Liver (tissue), 8 donors: ENCODE measurements at regions not wholly inside any gene's neighbourhood (a gene's known extent, or its start where the extent isn't known, plus 50 kb on each side); places are given as distances from the start of the nearest gene placed in this dataset.

Experiments
- DNase-seq: peaks from one replicate; pipeline ENCODE4 v3.0.0-alpha.2; 2017; ENCODE audit warnings: low spot score
- H3K27ac ChIP-seq, 2 donors: one replicate each; pipeline ENCODE4 v1.7.0; 2013; ENCODE audit warnings: inconsistent platforms in 2 of 2, low read length in 2 of 2, control low read depth in 1 of 2, low read depth in 1 of 2, mild to moderate bottlenecking in 1 of 2
- H3K27me3 ChIP-seq, 4 donors: one replicate each; pipeline versions ENCODE4 v1.6.1 to v1.7.0; 2013; ENCODE audit warnings: low read length in 3 of 4, inconsistent platforms in 1 of 4, mild to moderate bottlenecking in 1 of 4, moderate library complexity in 1 of 4; ENCODE audit not compliant: control insufficient read depth in 4 of 4, insufficient read depth in 4 of 4
- H3K36me3 ChIP-seq, 4 donors: one replicate each; pipeline versions ENCODE4 v1.6.1 to v1.7.0; 2013; ENCODE audit warnings: low read length in 3 of 4, mild to moderate bottlenecking in 3 of 4, low read depth in 1 of 4, moderate library complexity in 1 of 4; ENCODE audit not compliant: control insufficient read depth in 4 of 4, insufficient read depth in 3 of 4
- H3K4me1 ChIP-seq, 4 donors: one replicate each; pipeline versions ENCODE4 v1.6.1 to v1.7.0; 2013; ENCODE audit warnings: low read length in 3 of 4, mild to moderate bottlenecking in 3 of 4, moderate library complexity in 1 of 4; ENCODE audit not compliant: control insufficient read depth in 4 of 4, insufficient read depth in 4 of 4
- H3K4me3 ChIP-seq, 3 donors: one replicate each; pipeline versions ENCODE4 v1.6.1 to v1.7.0; 2013; ENCODE audit warnings: low read length in 3 of 3, control low read depth in 1 of 3, low read depth in 1 of 3, mild to moderate bottlenecking in 1 of 3
- H3K9ac ChIP-seq, 2 donors: one replicate each; pipeline ENCODE4 v1.7.0; 2013; ENCODE audit warnings: low read length in 2 of 2, mild to moderate bottlenecking in 2 of 2, moderate library complexity in 2 of 2, control low read depth in 1 of 2, low read depth in 1 of 2
- H3K9me3 ChIP-seq, 4 donors: one replicate each; pipeline versions ENCODE4 v1.6.1 to v1.7.0; 2013; ENCODE audit warnings: low read length in 3 of 4; ENCODE audit not compliant: control insufficient read depth in 4 of 4
- EGR1 ChIP-seq, 2 donors: IDR thresholded peaks; 2 replicates each; pipeline ENCODE4 v1.6.1; 2016 to 2018; ENCODE audit warnings: antibody characterized with exemption in 2 of 2, low read depth in 2 of 2
- FOXA1 ChIP-seq: IDR thresholded peaks from 2 replicates; pipeline ENCODE4 v1.6.1; 2016; ENCODE audit warnings: antibody characterized with exemption
- FOXA2 ChIP-seq: IDR thresholded peaks from 2 replicates; pipeline ENCODE4 v1.6.1; 2016; ENCODE audit warnings: antibody characterized with exemption
- GABPA ChIP-seq, 2 donors: IDR thresholded peaks in 1 of 2; conservative IDR thresholded peaks in 1 of 2; 2 replicates each; pipeline ENCODE4 v1.6.1; 2016; ENCODE audit warnings: antibody characterized with exemption in 2 of 2, mild to moderate bottlenecking in 1 of 2, moderate library complexity in 1 of 2
- HNF4A ChIP-seq, 2 donors: conservative IDR thresholded peaks; 2 replicates each; pipeline ENCODE4 v1.6.1; 2016; ENCODE audit warnings: antibody characterized with exemption in 2 of 2, mild to moderate bottlenecking in 2 of 2
- HNF4G ChIP-seq: IDR thresholded peaks from 2 replicates; pipeline ENCODE4 v1.6.1; 2016; ENCODE audit warnings: antibody characterized with exemption
- JUND ChIP-seq, 2 donors: IDR thresholded peaks; 2 replicates each; pipeline ENCODE4 v1.6.1; 2016; ENCODE audit warnings: antibody characterized with exemption in 2 of 2
- NR2F2 ChIP-seq: IDR thresholded peaks from 2 replicates; pipeline ENCODE4 v1.6.1; 2016; ENCODE audit warnings: antibody characterized with exemption
- RAD21 ChIP-seq, 2 donors: IDR thresholded peaks; 2 replicates each; pipeline ENCODE4 v1.6.1; 2016; ENCODE audit warnings: antibody characterized with exemption in 2 of 2, mild to moderate bottlenecking in 2 of 2
- REST ChIP-seq: IDR thresholded peaks from 2 replicates; pipeline ENCODE4 v1.6.1; 2016; ENCODE audit warnings: antibody characterized with exemption, mild to moderate bottlenecking
- RXRA ChIP-seq, 2 donors: IDR thresholded peaks; 2 replicates each; pipeline ENCODE4 v1.6.1; 2017 to 2018; ENCODE audit warnings: antibody characterized with exemption in 2 of 2, mild to moderate bottlenecking in 1 of 2
- SP1 ChIP-seq: IDR thresholded peaks from 2 replicates; pipeline ENCODE4 v1.6.1; 2018; ENCODE audit warnings: antibody characterized with exemption, mild to moderate bottlenecking
- TAF1 ChIP-seq: conservative IDR thresholded peaks from 2 replicates; pipeline ENCODE4 v1.6.1; 2016; ENCODE audit warnings: antibody characterized with exemption, mild to moderate bottlenecking
- YY1 ChIP-seq: IDR thresholded peaks from 2 replicates; pipeline ENCODE4 v1.6.1; 2016; ENCODE audit warnings: antibody characterized with exemption, mild to moderate bottlenecking
- ZBTB33 ChIP-seq: IDR thresholded peaks from 2 replicates; pipeline ENCODE4 v1.6.1; 2016; ENCODE audit warnings: antibody characterized with exemption
- WGBS: extraction: QIAGEN DNeasy Blood & Tissue Kit; methylation state at CpG from one replicate; pipeline ENCODE4 v1.1.7; 2013; 5-methylcytosine and 5-hydroxymethylcytosine counted together
- TF ChIP-seq, protein P1 (sequence below): IDR thresholded peaks from 2 replicates; pipeline ENCODE4 v1.6.1; 2016; ENCODE audit warnings: antibody characterized with exemption
- TF ChIP-seq, protein P2 (sequence below): IDR thresholded peaks from 2 replicates; pipeline ENCODE4 v1.6.1; 2016; ENCODE audit warnings: antibody characterized with exemption
- TF ChIP-seq, protein P3 (sequence below): fragments of 150-350 bp; IDR thresholded peaks from 2 replicates; pipeline ENCODE4 v1.5.1; 2017; ENCODE audit warnings: improper control_type of control experiment, low read depth, low read length; ENCODE audit not compliant: missing input control
- donor health status: healthy.
- donor health status: healthy.
- donor health status: healthy.
- donor health status: healthy.
- donor health status: healthy.

- H3K4me3 ChIP-seq, result no peak overlapping the region
- H3K4me1 ChIP-seq, result no peaks in the 10 kb centered on the region
- no peak overlapping the region for H3K27ac ChIP-seq
- H3K9ac ChIP-seq, result no peak overlapping the region
- H3K36me3 ChIP-seq, result no peaks in the 10 kb centered on the region
- DNase-seq, result no peak
- peaks cover 0 to 6% (median 4%) of the 10 kb centered on the region in 4 donors for H3K9me3 ChIP-seq
- WGBS, result 22% methylated on average over 34 of the region's 34 CpGs
- TF ChIP-seq REST (no peak), YY1 (no peak), FOXA2 (no peak), SP1 (no peak), HNF4A (conservative IDR thresholded peaks at IDR 0.05) (no peak), JUND (IDR thresholded peaks at IDR 0.05) (no peak), HNF4G (no peak), RAD21 (IDR thresholded peaks at IDR 0.05) (no peak), EGR1 (IDR thresholded peaks at IDR 0.05; ENCODE audit: low read depth in 2 of 2) (no peak), RXRA (IDR thresholded peaks at IDR 0.05) (no peak), GABPA (IDR thresholded peaks at IDR 0.05 in 1 of 2, conservative IDR thresholded peaks at IDR 0.05 in 1 of 2) (no peak), ZBTB33 (no peak), FOXA1 (no peak), TAF1 (no peak), NR2F2 (no peak)
- TF ChIP-seq, protein P1, sequence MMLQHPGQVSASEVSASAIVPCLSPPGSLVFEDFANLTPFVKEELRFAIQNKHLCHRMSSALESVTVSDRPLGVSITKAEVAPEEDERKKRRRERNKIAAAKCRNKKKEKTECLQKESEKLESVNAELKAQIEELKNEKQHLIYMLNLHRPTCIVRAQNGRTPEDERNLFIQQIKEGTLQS, result no peak
- TF ChIP-seq, protein P2, sequence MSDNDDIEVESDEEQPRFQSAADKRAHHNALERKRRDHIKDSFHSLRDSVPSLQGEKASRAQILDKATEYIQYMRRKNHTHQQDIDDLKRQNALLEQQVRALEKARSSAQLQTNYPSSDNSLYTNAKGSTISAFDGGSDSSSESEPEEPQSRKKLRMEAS, result no peak
- TF ChIP-seq, protein P3, sequence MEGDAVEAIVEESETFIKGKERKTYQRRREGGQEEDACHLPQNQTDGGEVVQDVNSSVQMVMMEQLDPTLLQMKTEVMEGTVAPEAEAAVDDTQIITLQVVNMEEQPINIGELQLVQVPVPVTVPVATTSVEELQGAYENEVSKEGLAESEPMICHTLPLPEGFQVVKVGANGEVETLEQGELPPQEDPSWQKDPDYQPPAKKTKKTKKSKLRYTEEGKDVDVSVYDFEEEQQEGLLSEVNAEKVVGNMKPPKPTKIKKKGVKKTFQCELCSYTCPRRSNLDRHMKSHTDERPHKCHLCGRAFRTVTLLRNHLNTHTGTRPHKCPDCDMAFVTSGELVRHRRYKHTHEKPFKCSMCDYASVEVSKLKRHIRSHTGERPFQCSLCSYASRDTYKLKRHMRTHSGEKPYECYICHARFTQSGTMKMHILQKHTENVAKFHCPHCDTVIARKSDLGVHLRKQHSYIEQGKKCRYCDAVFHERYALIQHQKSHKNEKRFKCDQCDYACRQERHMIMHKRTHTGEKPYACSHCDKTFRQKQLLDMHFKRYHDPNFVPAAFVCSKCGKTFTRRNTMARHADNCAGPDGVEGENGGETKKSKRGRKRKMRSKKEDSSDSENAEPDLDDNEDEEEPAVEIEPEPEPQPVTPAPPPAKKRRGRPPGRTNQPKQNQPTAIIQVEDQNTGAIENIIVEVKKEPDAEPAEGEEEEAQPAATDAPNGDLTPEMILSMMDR, result no peak
- H3K27me3 ChIP-seq, result no peaks in the 10 kb centered on the region
Measured at GRCh38 chr6:163630572-163630971, 216.1 kb downstream of the QKI start.
